HG03135 (cell line): ENCODE measurements at regions not wholly inside any gene's neighbourhood (a gene's known extent, or its start where the extent isn't known, plus 50 kb on each side); places are given as distances from the start of the nearest gene placed in this dataset.

ENCODE experiments used
- ATAC-seq: cut with Tn5 transposase; IDR thresholded peaks from one replicate; pipeline ENCODE4 v1.9.1; 2021; ENCODE audit warnings: mild to moderate bottlenecking, moderate library complexity; ENCODE audit not compliant: unreplicated experiment

GRCh38 chr12:40614923-40615322 lies 77.3 kb upstream of the CNTN1 start:
- ATAC-seq, result no peak

- ATAC-seq, result no peak
Measured at GRCh38 chr12:40615590-40615989, 76.6 kb upstream of the CNTN1 start.

- ATAC-seq, result no peak
Measured at GRCh38 chr12:40616383-40616915, 75.8 kb upstream of the CNTN1 start.

- ATAC-seq, result no peak
Measured at GRCh38 chr12:40618636-40619035, 73.6 kb upstream of the CNTN1 start.

- no peak for ATAC-seq
Measured at GRCh38 chr12:40620564-40621019, 71.6 kb upstream of the CNTN1 start.

- ATAC-seq, result no peak
Measured at GRCh38 chr12:40622246-40622838, 69.9 kb upstream of the CNTN1 start.

GRCh38 chr12:40632171-40632570 lies 60.1 kb upstream of the CNTN1 start:
- no peak for ATAC-seq

- ATAC-seq, result no peak
Measured at GRCh38 chr12:40632933-40633332, 59.3 kb upstream of the CNTN1 start.

GRCh38 chr12:40634517-40635131 lies 57.6 kb upstream of the CNTN1 start:
- ATAC-seq, result no peak

GRCh38 chr12:40635141-40635731 lies 57.0 kb upstream of the CNTN1 start:
- ATAC-seq, result no peak
